ENCODE measurements at regions not wholly inside any gene's neighbourhood (a gene's known extent, or its start where the extent isn't known, plus 50 kb on each side); places are given as distances from the start of the nearest gene placed in this dataset.
A peak's percentile ranks its signal among the peaks of the same experiment; 100 is the strongest.

DNA sequence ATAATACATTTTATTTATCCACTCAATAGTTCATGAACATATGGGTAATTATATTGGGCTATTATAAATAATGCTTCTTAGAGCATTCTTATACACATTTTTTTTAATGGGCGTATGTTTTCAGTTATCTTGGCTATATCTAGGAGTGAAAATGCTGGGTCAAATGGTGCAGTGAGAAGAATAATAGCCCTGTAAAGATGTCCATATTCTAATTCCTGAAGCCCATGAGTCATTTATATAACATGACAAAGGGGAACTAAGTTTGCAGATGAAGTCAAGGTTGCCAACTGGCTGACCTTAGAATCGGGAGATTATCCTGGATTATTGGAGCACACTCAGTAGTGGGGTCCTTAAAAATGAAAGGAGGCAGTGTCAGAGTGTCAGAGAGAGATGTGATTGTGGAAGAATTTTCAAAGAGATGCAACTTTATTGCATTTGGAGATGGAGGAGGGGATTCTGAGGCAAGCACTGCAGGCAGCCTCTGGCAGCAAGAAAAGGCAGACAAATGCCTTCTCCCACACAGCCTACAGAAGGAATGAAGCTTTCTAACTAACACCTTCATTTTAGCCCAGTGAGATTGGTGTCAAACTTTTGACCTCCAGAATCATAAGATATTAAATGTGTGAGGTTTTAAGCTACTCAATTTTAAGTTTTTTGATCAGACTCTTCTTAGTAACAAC lies 106.1 kb upstream of the HS3ST1 start:
- no peak for ATAC-seq (replicated peaks in 1 of 2)
- no peaks in the 10 kb centered on the region for H3K27me3 Mint-ChIP-seq (ENCODE audit: low read depth)

DNA sequence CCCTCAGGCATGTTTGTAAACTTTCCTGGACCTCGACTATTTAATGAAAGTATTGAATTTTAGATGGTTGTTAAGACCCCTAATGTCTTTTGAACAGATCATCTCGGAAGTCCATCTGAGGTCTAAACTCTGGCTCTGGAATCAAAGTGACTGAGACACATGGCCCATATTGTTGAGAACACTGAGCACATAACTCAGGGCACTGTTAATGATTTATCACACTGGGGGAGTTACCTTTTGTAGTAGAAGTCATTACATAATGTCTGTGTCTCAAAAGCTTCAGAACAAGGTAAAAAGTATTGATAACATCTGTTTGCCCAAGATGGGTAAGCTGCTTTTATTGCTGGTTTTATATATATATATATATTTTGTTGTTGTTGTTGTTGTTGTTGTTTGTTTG lies 103.4 kb upstream of the HS3ST1 start:
- Mint-ChIP-seq H3K4me3 (no peak overlapping the region), H3K9me3 (no peaks in the 10 kb centered on the region), H3K27ac (no peak overlapping the region), H3K36me3 (ENCODE audit: insufficient read depth in 2 of 2) (no peaks in the 10 kb centered on the region), H3K4me1 (ENCODE audit: low read depth) (no peaks in the 10 kb centered on the region), H3K27me3 (ENCODE audit: low read depth) (no peaks in the 10 kb centered on the region)
- DNase-seq, result no peak
- ATAC-seq (replicated peaks in 1 of 2), result no peak

More for the DNA sequence above, 106.1 kb upstream of the HS3ST1 start:
- Mint-ChIP-seq H3K4me3 (no peak overlapping the region), H3K9me3 (no peaks in the 10 kb centered on the region), H3K36me3 (ENCODE audit: insufficient read depth in 2 of 2) (no peaks in the 10 kb centered on the region), H3K4me1 (ENCODE audit: low read depth) (no peaks in the 10 kb centered on the region), H3K27ac (no peak overlapping the region)
- no peak for DNase-seq

DNA sequence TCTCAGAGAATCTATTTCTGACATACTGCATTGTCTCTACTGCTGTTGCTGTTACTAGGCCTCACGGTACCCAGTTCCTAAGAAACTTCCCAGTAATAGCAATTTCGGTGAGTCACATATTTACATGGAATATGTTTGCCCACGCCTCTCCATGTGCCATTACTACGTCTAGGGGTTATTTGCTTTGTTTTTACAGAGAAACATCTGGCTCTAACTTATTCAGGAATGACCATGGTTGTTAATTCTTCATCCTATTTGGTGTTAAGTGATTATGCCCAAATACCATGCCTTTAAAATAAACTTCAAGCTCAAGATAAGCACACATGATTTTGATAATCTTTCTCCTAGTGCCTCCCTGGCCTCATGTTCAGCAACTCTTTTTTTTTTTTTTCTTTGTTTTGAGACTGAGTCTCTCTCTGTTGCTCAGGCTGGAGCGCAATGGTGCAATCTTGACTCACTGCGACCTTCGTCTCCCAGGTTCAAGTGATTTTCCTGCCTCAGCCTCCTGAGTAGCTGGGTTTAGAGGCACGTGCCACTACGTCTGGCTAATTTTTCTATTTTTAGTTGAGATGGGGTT lies 101.0 kb upstream of the HS3ST1 start:
- Mint-ChIP-seq H3K4me1 (ENCODE audit: low read depth) (no peaks in the 10 kb centered on the region), H3K27ac (no peak overlapping the region), H3K9me3 (peaks cover 0 to 2% of the 10 kb centered on the region in 2 donors), H3K27me3 (ENCODE audit: low read depth) (peaks cover 5% of the 10 kb centered on the region), H3K36me3 (ENCODE audit: insufficient read depth in 2 of 2) (no peaks in the 10 kb centered on the region), H3K4me3 (no peak overlapping the region)
- ATAC-seq (replicated peaks in 1 of 2) (no peak), DNase-seq (no peak)

DNA sequence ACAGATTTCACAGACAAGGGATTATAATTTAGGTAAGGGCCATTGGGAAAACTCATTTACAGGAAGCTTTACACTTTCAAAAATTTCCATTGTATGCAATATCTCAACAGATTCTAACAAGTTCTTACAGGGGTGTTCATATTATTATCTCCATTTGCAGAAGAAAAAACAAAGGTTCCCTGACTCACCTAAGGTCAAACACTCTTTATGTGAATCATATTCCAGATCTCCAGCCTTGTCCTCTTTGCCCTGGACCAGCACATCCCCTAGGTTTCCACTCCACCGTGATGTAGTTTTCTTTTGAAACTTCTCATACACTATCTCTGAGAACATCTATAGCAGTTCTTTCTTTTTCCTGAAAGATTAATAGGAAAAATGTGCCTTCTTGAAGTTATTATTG lies 96.4 kb upstream of the HS3ST1 start:
- Mint-ChIP-seq H3K27ac (peak overlapping the region; percentile 22), H3K4me3 (no peak overlapping the region), H3K27me3 (ENCODE audit: low read depth) (peaks cover 8% of the 10 kb centered on the region), H3K4me1 (ENCODE audit: low read depth) (no peaks in the 10 kb centered on the region), H3K9me3 (peaks cover 0 to 4% of the 10 kb centered on the region in 2 donors), H3K36me3 (ENCODE audit: insufficient read depth in 2 of 2) (no peaks in the 10 kb centered on the region)
- no peak for ATAC-seq (replicated peaks in 1 of 2)
- DNase-seq, result no peak

DNA sequence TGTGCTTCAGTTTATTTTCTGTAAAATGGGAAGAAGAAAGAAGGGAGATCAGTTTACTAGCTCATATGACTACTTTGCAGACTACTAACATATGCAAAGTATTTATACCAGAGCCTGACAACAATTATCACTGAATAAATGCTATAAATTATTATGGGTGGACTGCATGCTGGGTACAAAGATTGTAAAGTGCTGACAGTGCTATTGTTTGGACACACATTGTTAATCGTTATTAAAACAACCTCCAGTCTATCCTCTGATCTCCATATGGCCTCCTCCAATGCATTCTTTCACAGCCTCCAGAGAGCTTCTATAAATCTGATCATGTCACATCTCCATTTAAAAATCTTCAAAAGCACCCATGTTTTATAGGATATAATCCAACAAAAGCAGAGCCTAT lies 90.1 kb upstream of the HS3ST1 start:
- DNase-seq, result no peak
- Mint-ChIP-seq H3K4me3 (no peak overlapping the region), H3K27me3 (ENCODE audit: low read depth) (no peaks in the 10 kb centered on the region), H3K36me3 (ENCODE audit: insufficient read depth in 2 of 2) (no peaks in the 10 kb centered on the region), H3K9me3 (peaks cover 2 to 4% of the 10 kb centered on the region in 2 donors), H3K4me1 (ENCODE audit: low read depth) (no peaks in the 10 kb centered on the region), H3K27ac (no peak overlapping the region)
- no peak for ATAC-seq (replicated peaks in 1 of 2)

DNA sequence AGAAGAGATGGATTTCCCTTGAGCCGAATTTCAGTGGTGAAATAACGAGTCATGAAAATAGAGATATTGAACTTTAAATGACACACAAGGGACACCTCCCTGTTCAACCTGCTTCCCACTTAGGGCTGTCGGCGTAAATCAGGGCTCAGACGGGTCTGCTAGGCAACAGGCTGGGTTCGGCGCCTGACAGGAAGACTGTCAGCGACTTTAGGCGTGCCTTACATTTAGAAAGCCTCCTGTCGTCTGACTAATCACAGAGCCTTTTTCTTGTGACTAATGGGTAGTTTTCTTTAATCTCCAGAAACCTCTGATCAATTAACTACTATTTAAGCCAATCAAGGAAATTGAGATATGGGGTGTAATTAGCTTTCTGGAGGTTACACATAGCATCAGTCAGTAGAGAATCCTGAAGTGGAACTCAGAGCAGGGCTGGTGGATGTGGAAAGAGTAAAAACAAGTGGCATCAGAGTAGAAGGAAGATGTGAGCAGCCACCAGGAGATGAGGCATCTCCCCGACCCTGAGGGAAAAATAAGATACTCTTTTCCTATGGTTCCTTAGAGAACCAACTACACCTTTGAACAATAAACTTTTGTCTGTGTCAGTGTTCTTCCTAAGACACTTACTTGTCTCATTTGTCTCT lies 86.2 kb upstream of the HS3ST1 start:
- no peak for ATAC-seq (replicated peaks in 1 of 2)
- H3K36me3 Mint-ChIP-seq (ENCODE audit: insufficient read depth in 2 of 2), result no peaks in the 10 kb centered on the region
- DNase-seq, result no peak
- no peaks in the 10 kb centered on the region for H3K27me3 Mint-ChIP-seq (ENCODE audit: low read depth)
- H3K4me1 Mint-ChIP-seq (ENCODE audit: low read depth), result peaks cover 2% of the 10 kb centered on the region
- H3K4me3 Mint-ChIP-seq, result no peak overlapping the region
- H3K9me3 Mint-ChIP-seq, result peaks cover 2 to 5% of the 10 kb centered on the region in 2 donors
- H3K27ac Mint-ChIP-seq, result no peak overlapping the region

DNA sequence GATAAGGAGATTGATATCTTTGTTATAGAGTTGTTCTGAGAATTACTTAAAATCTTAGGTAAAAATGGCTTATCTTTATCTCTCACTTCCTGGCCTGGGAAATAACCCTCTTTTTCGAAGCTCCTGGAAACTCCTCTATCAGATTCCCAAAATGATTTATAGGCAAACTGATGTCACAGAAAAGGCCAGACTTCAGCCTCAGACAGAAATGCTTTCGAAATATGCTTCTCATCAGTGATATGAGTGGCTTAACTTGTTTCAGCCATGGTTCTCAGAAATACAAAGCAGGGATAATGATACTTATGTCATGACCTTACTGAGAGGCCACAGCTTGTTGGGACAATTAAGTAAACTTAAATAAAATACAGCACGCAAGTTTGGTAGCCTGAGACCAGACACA lies 85.3 kb upstream of the HS3ST1 start:
- H3K27me3 Mint-ChIP-seq (ENCODE audit: low read depth), result no peaks in the 10 kb centered on the region
- DNase-seq, result no peak
- H3K9me3 Mint-ChIP-seq, result peaks cover 0 to 6% of the 10 kb centered on the region in 2 donors
- no peak for ATAC-seq (replicated peaks in 1 of 2)
- peaks cover 0 to 1% of the 10 kb centered on the region in 2 donors for H3K36me3 Mint-ChIP-seq (ENCODE audit: insufficient read depth in 2 of 2)
- H3K4me1 Mint-ChIP-seq (ENCODE audit: low read depth), result peaks cover 9% of the 10 kb centered on the region
- H3K4me3 Mint-ChIP-seq, result no peak overlapping the region
- no peak overlapping the region for H3K27ac Mint-ChIP-seq

DNA sequence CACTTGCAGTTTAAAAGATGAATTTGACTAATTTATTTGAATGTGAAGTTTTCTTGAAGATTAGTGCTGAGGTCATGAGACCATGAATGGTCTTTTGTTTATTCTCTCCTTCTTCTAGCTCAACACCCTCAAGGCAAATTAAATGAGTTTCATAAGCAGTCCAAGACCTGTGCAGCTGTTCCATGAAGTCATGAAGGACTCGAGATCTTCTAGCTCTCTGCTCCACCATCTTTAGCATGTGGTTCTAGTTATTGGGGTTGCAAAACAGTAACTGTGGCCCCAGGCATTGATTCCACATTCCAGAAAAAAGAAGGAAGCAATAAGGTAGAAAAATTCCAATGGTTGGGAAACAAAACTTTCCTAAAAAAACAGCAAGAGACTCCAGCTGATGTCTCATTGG lies 84.2 kb upstream of the HS3ST1 start:
- H3K27me3 Mint-ChIP-seq (ENCODE audit: low read depth), result no peaks in the 10 kb centered on the region
- ATAC-seq (replicated peaks in 1 of 2) (no peak), DNase-seq (no peak)
- no peak overlapping the region for H3K27ac Mint-ChIP-seq
- H3K4me3 Mint-ChIP-seq, result no peak overlapping the region
- peaks cover 0 to 1% of the 10 kb centered on the region in 2 donors for H3K36me3 Mint-ChIP-seq (ENCODE audit: insufficient read depth in 2 of 2)
- peaks cover 9% of the 10 kb centered on the region for H3K4me1 Mint-ChIP-seq (ENCODE audit: low read depth)
- peaks cover 0 to 6% of the 10 kb centered on the region in 2 donors for H3K9me3 Mint-ChIP-seq

DNA sequence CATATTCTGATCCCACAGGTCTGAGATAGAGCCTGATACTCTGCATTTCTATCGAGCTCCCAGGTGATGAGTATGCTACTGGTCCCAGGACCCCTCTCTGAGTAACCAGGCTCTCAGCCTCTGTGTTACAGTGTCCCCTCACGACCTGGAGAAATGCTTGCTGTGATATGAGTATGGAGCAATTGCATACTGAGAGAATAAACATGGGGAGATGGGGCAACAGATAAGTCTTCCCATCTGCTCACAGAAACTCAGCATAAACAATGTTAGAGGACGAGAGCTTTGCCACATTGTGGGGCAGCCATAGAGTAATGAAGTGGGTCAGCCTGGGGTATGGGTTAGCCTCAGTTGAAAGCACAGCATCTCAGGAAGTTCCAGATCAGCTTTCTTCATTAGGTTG lies 82.6 kb upstream of the HS3ST1 start:
- Mint-ChIP-seq H3K4me3 (no peak overlapping the region), H3K4me1 (ENCODE audit: low read depth) (peaks cover 15% of the 10 kb centered on the region), H3K27ac (no peak overlapping the region), H3K9me3 (peaks cover 0 to 8% of the 10 kb centered on the region in 2 donors), H3K27me3 (ENCODE audit: low read depth) (no peaks in the 10 kb centered on the region), H3K36me3 (ENCODE audit: insufficient read depth in 2 of 2) (peaks cover 0 to 1% of the 10 kb centered on the region in 2 donors)
- ATAC-seq (replicated peaks in 1 of 2) (no peak), DNase-seq (no peak)

DNA sequence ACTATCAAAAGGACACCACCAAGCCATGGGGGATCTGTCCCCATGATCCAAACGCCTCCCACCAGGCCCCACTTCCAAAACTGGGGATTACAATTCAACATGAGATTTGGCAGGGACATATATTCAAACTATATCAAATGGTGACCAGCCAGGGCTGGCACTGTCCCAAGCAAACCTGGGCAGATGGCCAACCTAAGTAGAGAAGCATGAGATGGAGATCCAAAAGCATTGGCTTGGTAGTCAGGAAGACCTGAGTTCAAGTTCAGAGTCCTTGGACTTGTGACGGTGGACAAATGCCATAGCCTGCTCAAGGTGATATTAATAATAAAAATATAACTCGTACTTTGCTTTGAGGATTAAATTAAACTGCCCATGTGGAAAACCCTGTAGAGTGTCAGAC lies 79.2 kb upstream of the HS3ST1 start:
- no peak overlapping the region for H3K4me3 Mint-ChIP-seq
- no peaks in the 10 kb centered on the region for H3K27me3 Mint-ChIP-seq (ENCODE audit: low read depth)
- no peak for DNase-seq
- H3K4me1 Mint-ChIP-seq (ENCODE audit: low read depth), result peaks cover 40% of the 10 kb centered on the region
- H3K27ac Mint-ChIP-seq, result no peak overlapping the region
- peaks cover 0 to 1% of the 10 kb centered on the region in 2 donors for H3K36me3 Mint-ChIP-seq (ENCODE audit: insufficient read depth in 2 of 2)
- H3K9me3 Mint-ChIP-seq, result peaks cover 0 to 10% of the 10 kb centered on the region in 2 donors
- ATAC-seq (replicated peaks in 1 of 2), result no peak

DNA sequence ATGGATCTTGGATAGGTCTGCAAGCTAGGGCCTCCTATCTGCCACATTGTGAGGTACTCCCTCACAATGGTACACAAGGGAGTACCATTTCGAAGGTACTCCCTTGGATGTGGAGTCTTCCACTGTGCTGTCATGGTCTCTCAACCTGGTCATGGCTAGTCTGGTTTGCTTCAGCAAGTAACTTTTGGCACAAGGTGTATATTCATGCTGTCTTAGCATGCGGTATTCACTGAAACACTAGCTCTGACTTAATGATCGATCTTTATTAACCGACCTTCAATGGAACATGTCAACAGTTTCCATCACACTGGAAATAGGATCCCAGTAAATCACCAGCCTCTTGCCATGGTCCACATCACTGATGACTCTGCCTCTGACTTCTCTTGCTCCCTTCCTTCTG lies 77.5 kb upstream of the HS3ST1 start:
- Mint-ChIP-seq H3K27ac (no peak overlapping the region), H3K4me3 (no peak overlapping the region), H3K27me3 (ENCODE audit: low read depth) (no peaks in the 10 kb centered on the region), H3K36me3 (ENCODE audit: insufficient read depth in 2 of 2) (peaks cover 0 to 7% of the 10 kb centered on the region in 2 donors), H3K9me3 (peaks cover 6 to 19% of the 10 kb centered on the region in 2 donors), H3K4me1 (ENCODE audit: low read depth) (peaks cover 40% of the 10 kb centered on the region)
- no peak for DNase-seq
- no peak for ATAC-seq (replicated peaks in 1 of 2)

DNA sequence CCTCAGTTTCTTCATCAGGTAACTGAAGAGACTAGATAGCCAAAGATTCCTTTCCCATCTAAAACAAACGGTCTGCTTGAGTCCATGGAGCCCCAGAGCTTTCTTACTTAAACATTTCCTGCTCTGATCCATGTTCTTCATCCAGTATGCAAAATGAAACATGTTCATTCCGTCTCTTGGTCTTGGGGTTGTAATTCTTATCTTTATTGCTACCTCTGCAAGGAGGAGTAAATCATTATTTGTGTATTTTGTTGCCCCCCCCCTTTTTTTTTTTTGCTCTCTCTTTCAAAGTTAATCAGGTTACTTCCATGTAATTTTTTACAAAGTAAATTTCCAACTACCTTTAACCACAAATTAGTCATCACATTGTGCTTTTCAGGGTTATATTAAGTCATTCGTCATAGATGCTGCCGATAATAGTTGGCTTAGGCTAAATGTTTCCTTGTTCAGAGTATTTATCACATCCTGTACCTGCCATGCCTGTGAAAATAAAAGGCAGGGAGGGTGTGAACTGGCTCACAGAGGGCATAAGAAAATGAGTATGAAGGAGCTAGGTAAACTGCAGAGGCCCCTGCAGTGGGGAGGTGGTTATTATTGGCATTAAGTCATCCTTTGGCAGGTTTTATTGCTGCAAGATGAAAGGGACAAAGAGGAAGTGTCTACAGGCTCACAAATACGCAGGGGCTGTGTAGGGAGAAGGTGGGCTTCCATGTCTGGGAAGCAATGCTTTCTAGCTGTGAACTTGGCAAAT lies 76.7 kb upstream of the HS3ST1 start:
- Mint-ChIP-seq H3K4me3 (peak overlapping the region; percentile 23 to 43), H3K4me1 (ENCODE audit: low read depth) (peaks cover 40% of the 10 kb centered on the region), H3K27me3 (ENCODE audit: low read depth) (no peaks in the 10 kb centered on the region), H3K36me3 (ENCODE audit: insufficient read depth in 2 of 2) (peaks cover 0 to 7% of the 10 kb centered on the region in 2 donors), H3K27ac (peak overlapping the region; percentile 56), H3K9me3 (peaks cover 6 to 20% of the 10 kb centered on the region in 2 donors)
- peak; percentile 92 to 93 for ATAC-seq (replicated peaks in 1 of 2)
- peak; percentile 7 to 25 for DNase-seq

DNA sequence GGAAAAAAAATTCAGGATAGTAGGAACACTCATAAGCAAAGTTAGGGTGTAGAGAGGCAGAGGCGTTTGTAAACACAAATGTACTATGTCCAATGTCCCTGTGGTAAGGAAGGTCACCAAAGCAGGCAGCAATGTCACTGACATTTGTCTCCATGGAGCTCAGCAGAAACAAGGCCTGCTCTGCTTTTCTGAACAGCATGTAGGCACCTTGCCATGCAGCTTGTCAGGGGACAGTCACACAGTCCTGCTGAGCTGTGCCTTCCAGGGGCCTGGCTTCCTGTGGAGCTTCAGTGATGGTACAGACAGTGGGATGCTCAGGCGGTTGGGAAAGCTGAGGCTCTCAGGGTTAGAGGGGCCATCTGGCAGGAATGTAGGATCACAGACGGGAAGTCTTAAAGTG lies 74.5 kb upstream of the HS3ST1 start:
- peaks cover 6 to 16% of the 10 kb centered on the region in 2 donors for H3K9me3 Mint-ChIP-seq
- no peak for ATAC-seq (replicated peaks in 1 of 2)
- peaks cover 31% of the 10 kb centered on the region for H3K4me1 Mint-ChIP-seq (ENCODE audit: low read depth)
- no peak overlapping the region for H3K27ac Mint-ChIP-seq
- DNase-seq, result no peak
- no peak overlapping the region for H3K4me3 Mint-ChIP-seq
- H3K27me3 Mint-ChIP-seq (ENCODE audit: low read depth), result no peaks in the 10 kb centered on the region
- H3K36me3 Mint-ChIP-seq (ENCODE audit: insufficient read depth in 2 of 2), result peaks cover 0 to 8% of the 10 kb centered on the region in 2 donors
